Inflammatory macrophage treated with lipopolysaccharide for 1 hour (primary cell): ENCODE measurements at regions not wholly inside any gene's neighbourhood (a gene's known extent, or its start where the extent isn't known, plus 50 kb on each side); places are given as distances from the start of the nearest gene placed in this dataset.
A peak's percentile ranks its signal among the peaks of the same experiment; 100 is the strongest.
"Not testable (repeated sequence)": the region's sequence is repeated elsewhere in the genome, so short reads cannot be mapped to it uniquely, and the experiment has no call there.

ENCODE experiments used
- DNase-seq, 2 donors: peaks; one replicate each; pipeline ENCODE4 v3.0.0-alpha.2; 2020 to 2022

GRCh38 chr14:47935332-47935731 lies 259.9 kb upstream of the MDGA2 start:
- no peak for DNase-seq

GRCh38 chr14:47929334-47929733 lies 253.9 kb upstream of the MDGA2 start:
- no peak for DNase-seq

- no peak for DNase-seq
These were observed 245.7 kb upstream of the MDGA2 start for GRCh38 chr14:47921133-47921532.

- no peak for DNase-seq
These were observed 244.6 kb upstream of the MDGA2 start for GRCh38 chr14:47919997-47920396.

- no peak for DNase-seq
These were observed 244.0 kb upstream of the MDGA2 start for GRCh38 chr14:47919334-47919846.

- DNase-seq = peak; percentile 40 to 66
These were observed 242.0 kb upstream of the MDGA2 start for GRCh38 chr14:47917344-47917954.

- not testable (repeated sequence) for DNase-seq
These were observed 225.7 kb upstream of the MDGA2 start for GRCh38 chr14:47901141-47901540.

- DNase-seq = no peak
These were observed 224.3 kb upstream of the MDGA2 start for GRCh38 chr14:47899685-47900084.

- no peak for DNase-seq
These were observed 198.9 kb upstream of the MDGA2 start for GRCh38 chr14:47874350-47874749.

GRCh38 chr14:47872588-47872987 lies 197.2 kb upstream of the MDGA2 start:
- DNase-seq = no peak

- DNase-seq = no peak
These were observed 188.0 kb upstream of the MDGA2 start for GRCh38 chr14:47863441-47863840.

GRCh38 chr14:47857646-47858045 lies 182.2 kb upstream of the MDGA2 start:
- no peak for DNase-seq

GRCh38 chr14:47852278-47852677 lies 176.9 kb upstream of the MDGA2 start:
- DNase-seq = no peak

GRCh38 chr14:47846008-47846407 lies 170.6 kb upstream of the MDGA2 start:
- DNase-seq = no peak

- DNase-seq = no peak
These were observed 167.8 kb upstream of the MDGA2 start for GRCh38 chr14:47843236-47843635.

GRCh38 chr14:47833011-47833410 lies 157.6 kb upstream of the MDGA2 start:
- DNase-seq = no peak

GRCh38 chr14:47826809-47827208 lies 151.4 kb upstream of the MDGA2 start:
- DNase-seq = no peak

GRCh38 chr14:47822326-47822725 lies 146.9 kb upstream of the MDGA2 start:
- no peak for DNase-seq

- DNase-seq = no peak
These were observed 145.7 kb upstream of the MDGA2 start for GRCh38 chr14:47821135-47821534.

- DNase-seq = no peak
These were observed 115.1 kb upstream of the MDGA2 start for GRCh38 chr14:47790477-47790876.

GRCh38 chr14:47785058-47785457 lies 109.7 kb upstream of the MDGA2 start:
- DNase-seq = no peak

GRCh38 chr14:47778631-47779030 lies 103.2 kb upstream of the MDGA2 start:
- no peak for DNase-seq

- DNase-seq = no peak
These were observed 97.2 kb upstream of the MDGA2 start for GRCh38 chr14:47772652-47773051.

GRCh38 chr14:47763188-47763854 lies 87.9 kb upstream of the MDGA2 start:
- DNase-seq = no peak

GRCh38 chr14:47746986-47747385 lies 71.6 kb upstream of the MDGA2 start:
- DNase-seq = peak; percentile 61 to 78
